ENCODE measurements at regions not wholly inside any gene's neighbourhood (a gene's known extent, or its start where the extent isn't known, plus 50 kb on each side); places are given as distances from the start of the nearest gene placed in this dataset.
"Not testable (repeated sequence)": the region's sequence is repeated elsewhere in the genome, so short reads cannot be mapped to it uniquely, and the experiment has no call there.

GRCh38 chr4:52157071-52157470 is 106.0 kb downstream of the SPATA18 start:
- not testable (repeated sequence) for DNase-seq (ENCODE audit: low spot score)

GRCh38 chr4:52157641-52158316 is 106.7 kb downstream of the SPATA18 start:
- no peak for DNase-seq (ENCODE audit: low spot score)

- no peak for DNase-seq (ENCODE audit: low spot score)
Measured at GRCh38 chr4:52160859-52161258, 109.8 kb downstream of the SPATA18 start.

GRCh38 chr4:52164116-52164515 is 113.0 kb downstream of the SPATA18 start:
- no peak for DNase-seq (ENCODE audit: low spot score)

GRCh38 chr4:52172166-52172565 is 121.1 kb downstream of the SPATA18 start:
- no peak for DNase-seq (ENCODE audit: low spot score)

- no peak for DNase-seq (ENCODE audit: low spot score)
Measured at GRCh38 chr4:52173470-52174045, 122.5 kb downstream of the SPATA18 start.

GRCh38 chr4:52187603-52188002 is 136.5 kb downstream of the SPATA18 start:
- DNase-seq (ENCODE audit: low spot score), result no peak

- no peak for DNase-seq (ENCODE audit: low spot score)
Measured at GRCh38 chr4:52192001-52192400, 140.9 kb downstream of the SPATA18 start.

- no peak for DNase-seq (ENCODE audit: low spot score)
Measured at GRCh38 chr4:52192721-52193135, 141.6 kb downstream of the SPATA18 start.

GRCh38 chr4:52195869-52196268 is 144.8 kb downstream of the SPATA18 start:
- no peak for DNase-seq (ENCODE audit: low spot score)

- no peak for DNase-seq (ENCODE audit: low spot score)
Measured at GRCh38 chr4:52196606-52197130, 145.6 kb downstream of the SPATA18 start.

- DNase-seq (ENCODE audit: low spot score), result no peak
Measured at GRCh38 chr4:52197306-52197705, 146.2 kb downstream of the SPATA18 start.

- no peak for DNase-seq (ENCODE audit: low spot score)
Measured at GRCh38 chr4:52198294-52198693, 147.2 kb downstream of the SPATA18 start.

- DNase-seq (ENCODE audit: low spot score), result no peak
Measured at GRCh38 chr4:52199574-52200338, 148.7 kb downstream of the SPATA18 start.

- no peak for DNase-seq (ENCODE audit: low spot score)
Measured at GRCh38 chr4:52200339-52200725, 149.2 kb downstream of the SPATA18 start.

- no peak for DNase-seq (ENCODE audit: low spot score)
Measured at GRCh38 chr4:52201715-52202114, 150.6 kb downstream of the SPATA18 start.

- DNase-seq (ENCODE audit: low spot score), result no peak
Measured at GRCh38 chr4:52202251-52202779, 151.2 kb downstream of the SPATA18 start.

GRCh38 chr4:52202931-52203330 is 151.8 kb downstream of the SPATA18 start:
- DNase-seq (ENCODE audit: low spot score), result no peak

- DNase-seq (ENCODE audit: low spot score), result no peak
Measured at GRCh38 chr4:52203351-52203750, 152.2 kb downstream of the SPATA18 start.

GRCh38 chr4:52204921-52205320 is 153.8 kb downstream of the SPATA18 start:
- DNase-seq (ENCODE audit: low spot score), result no peak

GRCh38 chr4:52207146-52207545 is 156.0 kb downstream of the SPATA18 start:
- DNase-seq (ENCODE audit: low spot score), result not testable (repeated sequence)

GRCh38 chr4:52212702-52213101 is 161.6 kb downstream of the SPATA18 start:
- no peak for DNase-seq (ENCODE audit: low spot score)

GRCh38 chr4:52231526-52231925 is 180.4 kb downstream of the SPATA18 start:
- DNase-seq (ENCODE audit: low spot score), result no peak
